Right atrium auricular region (tissue), 2 donors: ENCODE measurements at regions not wholly inside any gene's neighbourhood (a gene's known extent, or its start where the extent isn't known, plus 50 kb on each side); places are given as distances from the start of the nearest gene placed in this dataset.

Source experiments
- DNase-seq: peaks from one replicate; pipeline ENCODE4 v3.0.0-alpha.2; 2019; ENCODE audit warnings: low spot score
- H3K27ac ChIP-seq, 2 donors: fragments of 200-600 bp; sonication (generic); 1 replicate in 1 of 2; 2 replicates in 1 of 2; pipeline ENCODE4 v1.5.1; 2016 to 2019
- H3K27me3 ChIP-seq, 2 donors: fragments of 200-600 bp; sonication (generic); one replicate each; pipeline versions ENCODE4 v1.5.1 to v1.6.0; 2017 to 2019
- H3K36me3 ChIP-seq: fragments of 200-600 bp; sonication (generic); one replicate; pipeline ENCODE4 v1.5.1; 2016
- H3K4me1 ChIP-seq, 2 donors: fragments of 200-600 bp; sonication (generic); one replicate each; pipeline versions ENCODE4 v1.5.1 to v1.6.0; 2017 to 2019
- H3K4me3 ChIP-seq, 2 donors: fragments of 200-600 bp; sonication (generic); 1 replicate in 1 of 2; 2 replicates in 1 of 2; pipeline ENCODE4 v1.5.1; 2017 to 2019; ENCODE audit warnings: mild to moderate bottlenecking in 1 of 2, moderate library complexity in 1 of 2
- H3K9me3 ChIP-seq, 2 donors: fragments of 200-600 bp; sonication (generic); one replicate each; pipeline ENCODE4 v1.5.1; 2019
- TF ChIP-seq, protein P1 (sequence below), 2 donors: fragments of 200-600 bp; sonication (generic); IDR thresholded peaks; one replicate each; pipeline ENCODE4 v1.5.1; 2019; ENCODE audit warnings: antibody characterized with exemption in 2 of 2

DNA sequence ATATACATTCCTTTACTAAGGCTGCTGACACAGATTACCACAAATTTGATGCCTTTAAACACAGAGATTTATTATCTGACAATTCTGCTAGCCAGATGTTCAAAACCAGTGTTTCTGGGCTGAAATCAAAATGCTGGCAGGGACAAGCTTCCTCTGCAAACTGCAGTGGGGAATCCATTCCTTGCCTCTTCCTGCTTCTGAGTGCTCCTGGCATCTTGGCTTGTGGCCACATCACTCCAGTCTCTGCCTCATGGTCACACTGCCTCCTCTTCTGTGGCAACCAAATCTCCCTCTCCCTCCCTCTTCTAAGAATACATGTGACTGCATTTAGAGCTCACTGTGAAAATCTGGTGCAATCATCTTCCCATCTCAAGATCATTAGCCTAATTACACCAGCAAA is 235.7 kb downstream of the TTC8 start:
- Histone ChIP-seq H3K36me3 (no peaks in the 10 kb centered on the region), H3K27ac (no peak overlapping the region), H3K27me3 (no peaks in the 10 kb centered on the region), H3K4me3 (no peak overlapping the region), H3K4me1 (no peaks in the 10 kb centered on the region), H3K9me3 (no peaks in the 10 kb centered on the region)
- TF ChIP-seq, protein P1, sequence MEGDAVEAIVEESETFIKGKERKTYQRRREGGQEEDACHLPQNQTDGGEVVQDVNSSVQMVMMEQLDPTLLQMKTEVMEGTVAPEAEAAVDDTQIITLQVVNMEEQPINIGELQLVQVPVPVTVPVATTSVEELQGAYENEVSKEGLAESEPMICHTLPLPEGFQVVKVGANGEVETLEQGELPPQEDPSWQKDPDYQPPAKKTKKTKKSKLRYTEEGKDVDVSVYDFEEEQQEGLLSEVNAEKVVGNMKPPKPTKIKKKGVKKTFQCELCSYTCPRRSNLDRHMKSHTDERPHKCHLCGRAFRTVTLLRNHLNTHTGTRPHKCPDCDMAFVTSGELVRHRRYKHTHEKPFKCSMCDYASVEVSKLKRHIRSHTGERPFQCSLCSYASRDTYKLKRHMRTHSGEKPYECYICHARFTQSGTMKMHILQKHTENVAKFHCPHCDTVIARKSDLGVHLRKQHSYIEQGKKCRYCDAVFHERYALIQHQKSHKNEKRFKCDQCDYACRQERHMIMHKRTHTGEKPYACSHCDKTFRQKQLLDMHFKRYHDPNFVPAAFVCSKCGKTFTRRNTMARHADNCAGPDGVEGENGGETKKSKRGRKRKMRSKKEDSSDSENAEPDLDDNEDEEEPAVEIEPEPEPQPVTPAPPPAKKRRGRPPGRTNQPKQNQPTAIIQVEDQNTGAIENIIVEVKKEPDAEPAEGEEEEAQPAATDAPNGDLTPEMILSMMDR (IDR thresholded peaks at IDR 0.05), result no peak
- no peak for DNase-seq

GRCh38 chr14:89061696-89062095 is 237.2 kb downstream of the TTC8 start:
- no peaks in the 10 kb centered on the region for H3K36me3 ChIP-seq
- no peaks in the 10 kb centered on the region for H3K27me3 ChIP-seq
- TF ChIP-seq, protein P1 (IDR thresholded peaks at IDR 0.05), result no peak
- H3K27ac ChIP-seq, result no peak overlapping the region
- no peaks in the 10 kb centered on the region for H3K9me3 ChIP-seq
- no peak overlapping the region for H3K4me3 ChIP-seq
- H3K4me1 ChIP-seq, result no peaks in the 10 kb centered on the region
- no peak for DNase-seq

GRCh38 chr14:89065879-89066278 is 241.4 kb downstream of the TTC8 start:
- Histone ChIP-seq H3K9me3 (no peaks in the 10 kb centered on the region), H3K4me3 (no peak overlapping the region), H3K27ac (no peak overlapping the region), H3K4me1 (no peaks in the 10 kb centered on the region), H3K36me3 (no peaks in the 10 kb centered on the region), H3K27me3 (no peaks in the 10 kb centered on the region)
- no peak for DNase-seq
- TF ChIP-seq, protein P1 (IDR thresholded peaks at IDR 0.05), result no peak

DNA sequence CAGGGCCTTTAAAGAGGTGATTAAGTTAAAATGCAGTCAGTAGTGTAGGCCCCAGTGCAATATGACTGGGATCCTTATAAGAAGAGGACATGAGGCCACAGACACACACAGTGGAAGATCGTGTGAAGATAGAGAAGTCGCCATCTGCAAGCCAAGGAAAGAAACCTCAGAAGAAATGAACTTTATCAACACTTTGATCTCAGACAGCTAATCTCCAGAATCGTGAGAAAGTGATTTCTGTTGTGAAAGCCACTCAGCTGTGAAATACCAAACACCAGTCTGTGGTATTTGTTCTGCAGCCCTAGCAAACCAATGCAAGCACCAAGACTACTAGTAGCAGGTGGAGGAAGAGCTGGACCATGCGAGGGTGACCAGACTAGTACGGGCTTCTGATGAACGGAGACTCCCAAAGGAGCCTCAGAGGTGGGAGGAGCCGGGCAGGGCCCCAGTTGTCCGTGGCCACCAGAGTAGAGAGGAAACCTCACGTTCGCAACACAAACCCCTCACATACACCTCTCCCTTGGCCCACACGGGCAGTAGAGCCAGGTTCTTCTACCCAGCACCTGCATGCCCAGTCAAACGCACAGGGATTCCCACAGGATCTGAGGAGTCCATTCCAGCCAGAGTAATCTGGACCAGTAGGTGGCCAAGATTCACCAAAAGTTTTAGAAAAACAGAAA is 243.0 kb downstream of the TTC8 start:
- no peaks in the 10 kb centered on the region for H3K36me3 ChIP-seq
- H3K9me3 ChIP-seq, result no peaks in the 10 kb centered on the region
- H3K4me3 ChIP-seq, result no peak overlapping the region
- TF ChIP-seq, protein P1 (IDR thresholded peaks at IDR 0.05), result no peak
- H3K4me1 ChIP-seq, result no peaks in the 10 kb centered on the region
- no peak for DNase-seq
- no peak overlapping the region for H3K27ac ChIP-seq
- no peaks in the 10 kb centered on the region for H3K27me3 ChIP-seq

GRCh38 chr14:89078021-89078795 is 253.8 kb downstream of the TTC8 start:
- H3K9me3 ChIP-seq, result no peaks in the 10 kb centered on the region
- DNase-seq, result no peak
- H3K36me3 ChIP-seq, result no peaks in the 10 kb centered on the region
- no peaks in the 10 kb centered on the region for H3K27me3 ChIP-seq
- H3K4me3 ChIP-seq, result no peak overlapping the region
- no peaks in the 10 kb centered on the region for H3K4me1 ChIP-seq
- no peak overlapping the region for H3K27ac ChIP-seq
- TF ChIP-seq, protein P1 (IDR thresholded peaks at IDR 0.05), result no peak
